HEK293 (cell line): ENCODE measurements at regions not wholly inside any gene's neighbourhood (a gene's known extent, or its start where the extent isn't known, plus 50 kb on each side); places are given as distances from the start of the nearest gene placed in this dataset.

Experiments used
- CTCF ChIP-seq: fragments of 450-650 bp; formaldehyde crosslinking; IDR thresholded peaks from 2 replicates; pipeline ENCODE4 v1.5.1; 2016; ENCODE audit warnings: missing biosample characterization, missing genetic modification characterization
- KLF1 ChIP-seq: fragments of 450-650 bp; formaldehyde crosslinking; IDR thresholded peaks from 2 replicates; pipeline ENCODE4 v1.5.1; 2016; ENCODE audit warnings: missing biosample characterization, missing genetic modification characterization
- RBAK ChIP-seq: fragments of 450-650 bp; formaldehyde crosslinking; IDR thresholded peaks from 2 replicates; pipeline ENCODE4 v1.5.1; 2016; ENCODE audit warnings: missing biosample characterization, missing genetic modification characterization
- TCF7L2 ChIP-seq: IDR thresholded peaks from 2 replicates; pipeline ENCODE4 v1.6.1; 2011; ENCODE audit warnings: low read depth, mild to moderate bottlenecking, inconsistent platforms, low read length, moderate library complexity, borderline replicate concordance
- ZSCAN30 ChIP-seq: fragments of 450-650 bp; IDR thresholded peaks from 2 replicates; pipeline ENCODE4 v1.5.1; 2018; ENCODE audit warnings: missing biosample characterization, mild to moderate bottlenecking, missing genetic modification characterization, moderate library complexity

GRCh38 chr1:38784452-38785284 lies 74.9 kb downstream of the RRAGC start:
- no peak for TF ChIP-seq ZSCAN30 (tag by site-specific recombination)
- no peak for TF ChIP-seq RBAK (tag by site-specific recombination)
- no peak for TF ChIP-seq KLF1 (tag by site-specific recombination)
- TF ChIP-seq TCF7L2 = no peak
- TF ChIP-seq CTCF = no peak
